SK-N-MC (cell line): ENCODE measurements at regions not wholly inside any gene's neighbourhood (a gene's known extent, or its start where the extent isn't known, plus 50 kb on each side); places are given as distances from the start of the nearest gene placed in this dataset.

ENCODE experiments used
- DNase-seq: peaks from one replicate; pipeline ENCODE4 v3.0.0-alpha.2; 2011; ENCODE audit warnings: low read depth, low spot score
- H3K27ac ChIP-seq: fragments of 200-600 bp; sonication (generic); 2 replicates; pipeline ENCODE4 v1.5.1; 2016; ENCODE audit warnings: mixed run types
- H3K36me3 ChIP-seq: fragments of 200-600 bp; sonication (generic); 2 replicates; pipeline ENCODE4 v1.6.1; 2017; ENCODE audit warnings: antibody characterized with exemption, low read length, mixed read lengths; ENCODE audit not compliant: insufficient read depth
- H3K4me3 ChIP-seq: fragments of 200-600 bp; sonication (generic); 2 replicates; pipeline ENCODE4 v1.5.1; 2016
- H3K9ac ChIP-seq: fragments of 200-600 bp; sonication (generic); 2 replicates; pipeline ENCODE4 v1.8.0; 2017; ENCODE audit warnings: mixed run types, mixed read lengths; ENCODE audit not compliant: insufficient read length
- H3K9me3 ChIP-seq: fragments of 200-600 bp; sonication (generic); 2 replicates; pipeline ENCODE4 v1.6.1; 2017; ENCODE audit warnings: low read depth, mild to moderate bottlenecking, antibody characterized with exemption, low read length, moderate library complexity, mixed read lengths
- EZH2 ChIP-seq: fragments of 200-600 bp; sonication (generic); IDR thresholded peaks from one replicate; pipeline ENCODE4 v1.6.1; 2017; ENCODE audit warnings: antibody characterized with exemption
- FOXP2 ChIP-seq: optimal IDR thresholded peaks from 2 replicates; pipeline ENCODE3; 2011; ENCODE audit warnings: mild to moderate bottlenecking, moderate library complexity; ENCODE audit not compliant: insufficient read depth; ENCODE audit errors: extremely low read length, control extremely low read depth
- POLR2AphosphoS5 ChIP-seq: IDR thresholded peaks from 2 replicates; pipeline ENCODE4 v1.6.1; 2012; ENCODE audit warnings: mild to moderate bottlenecking, low read depth, low read length, borderline replicate concordance

DNA sequence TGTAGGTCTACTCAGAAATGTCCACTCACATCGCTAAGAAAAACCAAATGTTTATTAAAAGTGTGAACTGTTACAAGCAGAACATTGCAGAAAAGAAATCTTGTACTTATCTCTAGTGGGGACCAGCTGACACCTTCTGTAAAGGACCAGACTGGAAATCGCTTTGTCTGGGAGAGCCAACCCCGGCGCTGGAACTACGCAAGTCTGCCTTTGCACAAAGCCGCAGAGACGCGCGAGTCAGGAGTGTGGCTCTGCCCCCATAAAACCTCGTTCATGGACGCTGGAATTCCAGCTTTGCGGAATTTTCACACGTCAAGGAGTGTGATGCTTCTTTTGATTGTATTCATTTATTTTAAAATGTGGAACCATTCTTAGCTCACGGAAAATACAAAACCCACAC lies 141.9 kb upstream of the SALL3 start:
- H3K36me3 ChIP-seq = no peaks in the 10 kb centered on the region
- no peaks in the 10 kb centered on the region for H3K9me3 ChIP-seq
- TF ChIP-seq POLR2AphosphoS5 = no peak
- TF ChIP-seq FOXP2 = no peak
- TF ChIP-seq EZH2 = no peak
- no peak overlapping the region for H3K27ac ChIP-seq
- no peak overlapping the region for H3K9ac ChIP-seq
- no peak for DNase-seq
- H3K4me3 ChIP-seq = no peak overlapping the region

DNA sequence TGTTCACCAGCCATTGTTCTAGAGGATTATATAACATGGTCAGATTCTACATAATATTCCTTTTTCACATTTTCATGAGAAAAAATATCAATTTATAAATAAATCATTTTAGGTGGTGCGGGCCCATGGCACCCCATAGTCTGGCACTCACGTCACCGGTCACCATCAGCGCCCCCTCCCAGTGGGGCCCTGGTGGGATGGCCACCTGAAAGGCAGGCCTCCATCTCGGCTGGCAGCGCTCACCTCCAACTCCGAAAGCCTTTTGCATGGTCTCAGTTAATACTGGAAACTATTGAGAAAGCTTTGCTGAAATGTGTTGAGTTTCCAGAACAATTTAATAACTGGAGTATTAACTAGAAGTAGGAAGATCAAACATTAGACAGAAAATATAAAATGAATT lies 141.4 kb upstream of the SALL3 start:
- no peak overlapping the region for H3K9ac ChIP-seq
- no peaks in the 10 kb centered on the region for H3K36me3 ChIP-seq
- DNase-seq = no peak
- H3K9me3 ChIP-seq = no peaks in the 10 kb centered on the region
- no peak for TF ChIP-seq EZH2
- no peak overlapping the region for H3K27ac ChIP-seq
- no peak overlapping the region for H3K4me3 ChIP-seq

DNA sequence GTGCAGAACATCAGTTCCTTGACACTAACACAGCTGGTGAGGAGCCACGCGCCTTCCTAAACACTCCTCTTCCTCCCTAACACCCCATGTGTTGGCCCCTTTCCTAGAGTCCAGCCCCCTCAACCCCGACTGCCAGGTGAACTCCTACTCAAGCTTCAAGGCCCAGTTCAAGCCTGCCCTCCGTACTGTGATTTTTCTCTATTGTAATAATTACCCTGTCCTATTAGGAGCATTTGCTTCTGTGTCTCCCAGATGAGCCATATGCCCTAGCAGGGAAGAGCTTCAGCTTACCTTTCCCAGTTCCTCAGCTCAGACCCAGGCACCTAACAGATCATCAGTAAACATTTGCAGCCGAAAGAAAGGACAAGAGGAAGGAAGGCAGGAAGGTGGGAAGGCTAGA lies 130.6 kb upstream of the SALL3 start:
- Histone ChIP-seq H3K9ac (no peak overlapping the region), H3K27ac (no peak overlapping the region), H3K4me3 (no peak overlapping the region), H3K9me3 (no peaks in the 10 kb centered on the region), H3K36me3 (no peaks in the 10 kb centered on the region)
- no peak for DNase-seq
- no peak for TF ChIP-seq EZH2
- no peak for TF ChIP-seq POLR2AphosphoS5
- no peak for TF ChIP-seq FOXP2

DNA sequence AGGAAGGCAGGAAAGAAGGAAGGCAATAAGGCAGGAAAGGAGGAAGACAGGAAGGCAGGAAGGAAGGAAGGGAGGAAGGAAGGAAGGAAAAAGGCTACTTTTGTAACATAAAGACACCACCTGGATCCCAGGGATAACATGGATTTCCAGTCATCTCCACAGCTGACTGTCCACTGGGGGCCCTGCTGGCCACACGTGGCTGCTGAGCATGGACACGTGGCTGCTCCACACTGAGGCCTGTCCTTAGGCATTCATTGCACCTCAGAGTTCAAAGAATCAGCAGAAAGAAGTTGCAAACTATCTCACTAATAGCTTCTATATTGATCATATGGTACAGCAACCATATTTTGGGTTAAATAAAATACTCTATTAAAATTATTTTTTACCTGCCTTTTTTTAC lies 130.2 kb upstream of the SALL3 start:
- Histone ChIP-seq H3K36me3 (no peaks in the 10 kb centered on the region), H3K9ac (no peak overlapping the region), H3K4me3 (no peak overlapping the region), H3K27ac (no peak overlapping the region), H3K9me3 (no peaks in the 10 kb centered on the region)
- no peak for TF ChIP-seq FOXP2
- no peak for TF ChIP-seq EZH2
- TF ChIP-seq POLR2AphosphoS5 = no peak
- no peak for DNase-seq

DNA sequence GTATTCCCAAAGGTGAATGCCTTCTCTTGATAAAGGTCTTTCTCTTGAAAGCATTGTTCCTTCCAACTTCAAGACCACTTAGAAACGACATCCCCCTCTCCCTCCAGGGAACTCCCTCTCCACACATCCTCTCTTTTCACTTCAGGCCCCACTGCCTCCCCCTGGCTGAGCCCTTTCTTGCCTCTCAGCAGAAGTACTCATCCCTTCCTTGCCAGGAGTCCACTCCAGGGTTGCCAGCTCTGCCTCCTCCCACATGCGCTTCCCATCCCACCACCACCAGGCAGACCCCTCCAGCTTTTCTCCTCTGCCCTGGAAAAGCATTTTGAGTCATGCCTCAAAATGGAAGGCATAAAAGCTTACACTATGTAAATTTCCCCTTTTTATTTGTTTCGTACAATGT lies 126.3 kb upstream of the SALL3 start:
- Histone ChIP-seq H3K9ac (no peak overlapping the region), H3K36me3 (no peaks in the 10 kb centered on the region), H3K27ac (no peak overlapping the region), H3K4me3 (no peak overlapping the region), H3K9me3 (no peaks in the 10 kb centered on the region)
- TF ChIP-seq FOXP2 = no peak
- no peak for TF ChIP-seq EZH2
- no peak for TF ChIP-seq POLR2AphosphoS5
- DNase-seq = no peak

DNA sequence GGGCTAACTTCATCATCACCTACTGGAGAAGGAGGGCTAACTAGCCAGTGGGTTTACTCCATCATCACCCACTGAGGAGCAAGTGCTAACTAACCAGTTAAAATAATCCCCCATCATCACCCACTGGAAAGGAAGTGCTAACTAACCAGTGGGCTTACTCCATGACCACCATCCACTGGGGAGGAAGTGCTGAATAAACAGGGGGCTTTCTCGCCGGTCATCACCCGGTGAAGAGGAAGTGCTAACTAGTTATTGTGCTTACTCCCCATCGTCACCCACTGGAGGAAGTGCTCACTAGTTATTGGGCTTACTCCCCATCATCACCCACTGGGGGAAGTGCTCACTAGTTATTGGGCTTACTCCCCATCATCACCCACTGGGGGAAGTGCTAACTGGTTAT lies 124.4 kb upstream of the SALL3 start:
- Histone ChIP-seq H3K27ac (no peak overlapping the region), H3K4me3 (no peak overlapping the region), H3K36me3 (no peaks in the 10 kb centered on the region), H3K9me3 (no peaks in the 10 kb centered on the region), H3K9ac (no peak overlapping the region)
- no peak for DNase-seq
- TF ChIP-seq FOXP2 = no peak
- TF ChIP-seq POLR2AphosphoS5 = no peak
- no peak for TF ChIP-seq EZH2

DNA sequence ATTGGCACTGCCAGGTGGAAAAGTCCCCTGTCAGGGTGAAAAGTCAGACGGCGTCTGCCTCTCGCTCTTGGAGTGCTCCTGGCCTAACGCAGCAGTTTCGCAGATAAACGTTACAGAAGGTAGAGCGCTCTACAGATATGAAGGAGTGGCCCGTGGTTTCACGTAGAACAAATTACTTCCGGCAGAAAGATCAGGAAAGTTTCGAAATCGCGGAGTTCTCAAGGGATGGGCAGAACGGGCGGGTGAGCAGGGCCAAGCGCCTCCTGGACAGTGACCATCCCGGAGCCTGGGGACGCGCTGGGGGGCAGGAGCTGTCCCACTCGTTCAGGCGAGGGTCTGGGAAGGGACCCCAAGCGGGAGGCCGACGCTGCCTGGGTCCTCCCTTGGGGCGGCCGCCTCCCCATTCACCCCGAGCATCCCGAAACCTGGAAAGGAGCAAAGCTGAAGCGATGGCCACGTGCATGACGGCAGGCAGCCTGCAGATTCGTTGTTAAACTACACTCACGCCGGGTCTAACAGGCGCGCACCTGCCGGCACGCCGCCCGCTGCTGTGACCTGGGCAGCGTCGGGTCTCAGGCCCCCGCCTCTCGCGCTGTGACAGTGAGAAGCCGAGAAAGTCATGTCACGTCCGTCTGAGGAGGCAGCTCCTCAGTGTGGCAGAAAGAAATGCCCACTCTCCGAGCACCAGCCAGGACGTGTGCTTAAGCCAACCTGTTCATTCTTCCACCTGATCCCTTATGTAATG lies 122.9 kb upstream of the SALL3 start:
- no peak overlapping the region for H3K27ac ChIP-seq
- H3K9me3 ChIP-seq = no peaks in the 10 kb centered on the region
- no peak for DNase-seq
- H3K9ac ChIP-seq = no peak overlapping the region
- no peaks in the 10 kb centered on the region for H3K36me3 ChIP-seq
- H3K4me3 ChIP-seq = no peak overlapping the region
- TF ChIP-seq FOXP2 (no peak), POLR2AphosphoS5 (no peak), EZH2 (no peak)

DNA sequence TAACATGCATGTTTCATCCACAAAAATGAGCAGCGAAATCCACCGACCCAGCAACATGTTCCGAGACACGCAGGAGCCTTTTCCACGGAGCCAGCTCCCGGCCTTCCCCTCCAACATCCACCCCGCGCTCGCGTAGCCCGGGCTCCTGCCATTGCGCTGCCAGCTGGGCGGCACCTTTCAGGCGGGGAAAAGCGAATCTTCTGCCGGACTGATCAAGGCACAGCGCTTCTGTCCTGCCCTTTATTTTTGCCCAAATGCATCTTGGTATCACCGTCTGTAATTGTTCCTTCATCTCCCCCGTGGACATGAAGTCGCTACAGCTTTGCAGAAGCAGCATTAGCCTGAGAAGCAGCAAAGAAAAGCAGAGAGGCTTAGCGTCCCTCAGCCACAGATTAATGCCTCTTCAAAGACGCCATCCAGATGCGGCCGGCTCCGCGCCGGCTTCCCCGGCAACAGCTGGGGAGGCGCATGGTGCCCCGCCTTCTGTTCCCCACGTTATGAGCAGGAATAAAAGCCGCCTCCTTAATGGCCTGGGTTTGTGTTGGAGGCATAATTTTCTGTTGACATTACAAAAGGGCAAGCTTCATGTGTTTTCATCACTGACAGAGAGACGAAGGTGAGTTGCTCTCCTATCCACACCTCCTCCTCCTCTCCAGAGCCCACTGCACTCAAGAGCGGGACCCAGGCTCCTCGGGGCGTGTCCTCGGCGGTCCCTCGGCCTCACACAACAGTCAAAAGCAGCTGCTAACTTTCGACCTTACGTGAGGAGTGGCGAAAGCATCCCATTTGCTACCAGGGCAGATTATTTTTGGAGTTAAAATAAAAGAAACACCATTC lies 122.1 kb upstream of the SALL3 start:
- no peak overlapping the region for H3K4me3 ChIP-seq
- H3K36me3 ChIP-seq = no peaks in the 10 kb centered on the region
- H3K9ac ChIP-seq = no peak overlapping the region
- no peak for DNase-seq
- H3K9me3 ChIP-seq = no peaks in the 10 kb centered on the region
- TF ChIP-seq FOXP2 (no peak), EZH2 (no peak), POLR2AphosphoS5 (no peak)
- no peak overlapping the region for H3K27ac ChIP-seq

DNA sequence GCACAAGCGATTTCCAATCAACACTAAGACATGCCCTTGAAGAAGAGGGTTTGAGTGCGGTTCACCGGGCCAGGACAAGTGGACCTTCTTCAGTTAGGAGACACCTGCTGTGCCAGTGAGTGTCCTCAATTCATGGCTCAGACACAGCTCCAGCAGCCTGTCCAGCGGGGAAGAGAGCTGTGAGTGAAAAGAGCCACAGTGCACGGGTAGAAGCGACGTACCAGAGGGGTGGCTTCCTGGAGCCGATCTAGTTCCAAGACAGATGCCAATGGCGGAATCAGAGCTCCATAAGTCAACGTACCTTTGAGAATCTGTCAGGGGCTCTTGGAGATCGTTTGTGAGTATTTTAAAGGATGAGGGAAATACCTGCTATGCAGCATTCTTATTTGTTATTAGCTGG lies 119.9 kb upstream of the SALL3 start:
- H3K9ac ChIP-seq = no peak overlapping the region
- H3K9me3 ChIP-seq = no peaks in the 10 kb centered on the region
- H3K27ac ChIP-seq = no peak overlapping the region
- no peak for TF ChIP-seq POLR2AphosphoS5
- TF ChIP-seq FOXP2 = no peak
- TF ChIP-seq EZH2 = no peak
- no peak for DNase-seq
- no peaks in the 10 kb centered on the region for H3K36me3 ChIP-seq
- no peak overlapping the region for H3K4me3 ChIP-seq
